SH-SY5Y (cell line): ENCODE measurements at regions not wholly inside any gene's neighbourhood (a gene's known extent, or its start where the extent isn't known, plus 50 kb on each side); places are given as distances from the start of the nearest gene placed in this dataset.

Source experiments
- GATA2 ChIP-seq: IDR thresholded peaks from 2 replicates; pipeline ENCODE4 v1.6.1; 2011; ENCODE audit warnings: mild to moderate bottlenecking, low read depth, low read length
- GATA3 ChIP-seq: IDR thresholded peaks from 2 replicates; pipeline ENCODE4 v1.6.1; 2011; ENCODE audit warnings: low read depth, mild to moderate bottlenecking, low read length, moderate library complexity

DNA sequence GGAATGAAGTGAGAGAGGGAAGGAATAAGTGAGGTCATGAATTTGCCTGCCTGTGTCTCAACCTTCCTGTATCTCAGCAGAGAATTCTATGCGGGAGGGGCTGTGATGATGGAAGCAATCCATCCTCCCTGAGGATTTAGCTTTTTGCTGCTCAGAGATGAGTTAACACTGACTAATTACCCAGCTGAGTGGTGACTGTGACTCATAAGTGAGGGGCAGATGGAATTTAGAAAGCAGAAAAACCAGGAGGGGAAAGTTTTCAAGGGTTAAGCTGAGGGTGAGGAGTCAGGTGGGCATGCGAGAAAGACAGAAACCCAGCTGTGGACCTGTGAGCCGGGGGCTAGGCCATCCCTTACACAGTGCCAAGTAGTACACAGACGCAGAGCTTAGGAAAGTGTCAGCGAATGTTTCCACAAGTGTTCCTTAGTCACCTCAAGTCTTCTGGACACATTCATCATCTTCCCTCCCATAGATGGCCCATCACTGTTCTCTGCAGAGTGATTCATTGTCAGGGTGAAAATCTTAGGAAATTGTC, 277.9 kb downstream of the IPO8 start:
- TF ChIP-seq GATA2 (no peak), GATA3 (no peak)
